Globus pallidus (tissue), 1 donor: ENCODE measurements at regions not wholly inside any gene's neighbourhood (a gene's known extent, or its start where the extent isn't known, plus 50 kb on each side); places are given as distances from the start of the nearest gene placed in this dataset.

Source experiments
- DNase-seq: peaks from one replicate; pipeline ENCODE4 v3.0.0-alpha.2; 2015; ENCODE audit warnings: low spot score

- peak; percentile 43 for DNase-seq
These were observed 222.1 kb downstream of the SOX9 start for GRCh38 chr17:72342627-72343527.

- no peak for DNase-seq
These were observed 223.1 kb downstream of the SOX9 start for GRCh38 chr17:72343911-72344310.

DNA sequence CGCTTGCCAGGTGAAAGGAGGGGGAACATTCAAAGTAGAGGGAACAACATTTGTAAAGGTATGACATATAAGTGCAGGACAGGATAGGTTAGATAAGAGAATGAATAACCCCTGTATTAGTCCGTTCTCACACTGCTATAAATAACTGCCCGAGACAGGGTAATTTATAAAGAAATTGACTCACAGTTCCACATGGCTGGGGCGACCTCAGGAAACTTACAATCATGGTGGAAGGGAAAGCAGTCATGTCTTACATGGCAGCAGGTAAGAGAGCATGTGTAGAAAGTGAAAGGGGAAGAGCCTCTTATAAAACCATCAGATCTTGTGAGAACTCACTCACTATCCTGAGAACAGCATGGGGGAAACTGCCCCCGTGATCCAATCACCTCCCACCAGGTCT, 223.8 kb downstream of the SOX9 start:
- no peak for DNase-seq

- DNase-seq: no peak
These were observed 224.3 kb downstream of the SOX9 start for GRCh38 chr17:72345088-72345487.

GRCh38 chr17:72345536-72345935, 224.7 kb downstream of the SOX9 start:
- DNase-seq: no peak

GRCh38 chr17:72346306-72346705, 225.5 kb downstream of the SOX9 start:
- no peak for DNase-seq

- no peak for DNase-seq
These were observed 228.2 kb downstream of the SOX9 start for GRCh38 chr17:72349011-72349410.

DNA sequence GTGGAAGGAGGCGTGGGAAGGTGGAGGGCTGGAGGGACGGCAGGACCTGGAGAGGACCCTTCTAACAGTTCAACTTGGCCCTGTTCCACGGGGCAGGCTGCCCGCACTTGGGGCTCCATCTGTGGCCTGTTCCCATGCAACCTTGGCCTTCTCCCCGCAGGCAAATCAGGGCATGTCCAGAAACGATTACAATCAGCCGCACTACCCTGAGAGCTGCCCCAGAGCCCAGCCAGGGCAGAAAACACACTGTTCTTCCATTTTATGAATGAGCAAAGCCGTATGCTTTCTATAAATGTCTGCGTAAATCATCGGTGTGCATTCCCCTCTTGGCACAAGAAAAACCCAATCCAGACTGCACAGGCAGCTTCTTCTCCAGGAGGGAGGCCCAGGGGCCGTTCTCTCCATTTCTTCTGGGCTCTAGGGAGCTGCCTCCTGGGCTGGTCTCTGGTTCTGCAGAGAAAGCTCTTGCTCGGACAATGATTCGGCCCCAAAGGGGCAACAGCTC, 228.7 kb downstream of the SOX9 start:
- no peak for DNase-seq

DNA sequence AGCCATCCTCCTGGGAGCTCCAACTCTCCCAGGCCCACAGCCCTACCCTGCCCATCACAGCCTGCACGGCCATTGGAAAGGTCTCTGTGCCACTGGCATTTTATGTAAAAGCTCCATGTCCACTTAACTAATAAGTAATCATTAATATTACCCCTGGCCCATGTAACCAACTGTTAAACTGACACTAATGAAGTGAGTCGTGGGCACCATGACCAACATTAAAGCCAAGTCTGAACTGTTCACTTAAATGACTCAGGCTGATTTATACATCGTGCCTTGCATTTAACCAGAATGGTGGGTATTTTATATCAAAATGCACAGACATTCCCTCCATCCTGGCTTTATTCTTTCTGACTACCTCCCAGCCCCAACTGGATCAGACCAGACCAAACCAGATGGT, 229.3 kb downstream of the SOX9 start:
- DNase-seq: no peak

- no peak for DNase-seq
These were observed 230.5 kb downstream of the SOX9 start for GRCh38 chr17:72351365-72351764.

DNA sequence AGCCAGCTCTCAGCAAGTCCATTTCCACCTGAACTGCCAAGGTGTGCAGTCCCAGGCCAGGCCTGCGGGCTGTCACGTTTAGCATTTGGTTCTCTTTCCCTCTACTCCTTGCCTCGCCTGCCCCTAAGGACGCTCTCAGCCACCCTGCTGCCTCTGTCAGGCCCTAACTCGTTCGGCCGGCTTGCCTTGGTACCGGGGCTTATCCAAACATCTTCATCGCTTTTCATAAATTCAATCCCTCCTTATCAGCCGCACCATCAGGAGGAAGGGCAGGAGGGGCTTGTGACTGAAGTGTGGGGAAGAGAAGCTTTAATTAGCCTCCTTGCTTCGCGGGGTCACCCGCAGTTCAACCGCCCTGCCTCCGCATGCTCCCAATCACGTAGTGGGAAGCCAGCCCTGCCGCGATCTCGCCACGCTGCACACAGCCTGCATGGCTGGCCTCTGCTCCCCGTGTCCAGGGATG, 231.1 kb downstream of the SOX9 start:
- DNase-seq: no peak

DNA sequence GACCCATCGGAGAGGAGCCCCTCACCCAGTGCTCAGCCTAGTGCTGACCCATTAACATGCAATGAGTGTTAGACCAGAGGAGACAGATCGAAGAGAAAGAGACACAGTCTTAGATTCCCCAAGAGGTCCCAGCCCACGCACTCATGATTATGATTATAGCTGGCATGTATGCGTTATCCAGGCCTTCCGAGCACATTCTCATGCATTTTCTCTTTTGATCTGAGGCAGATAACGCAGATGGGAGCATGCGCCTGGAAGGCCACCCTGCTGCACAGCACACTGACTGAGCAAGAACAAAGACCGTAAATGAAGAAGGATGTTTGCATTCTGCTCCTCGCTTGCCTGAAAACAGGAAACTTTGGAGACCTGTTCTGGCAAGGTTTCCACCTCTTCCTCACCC, 232.7 kb downstream of the SOX9 start:
- no peak for DNase-seq

DNA sequence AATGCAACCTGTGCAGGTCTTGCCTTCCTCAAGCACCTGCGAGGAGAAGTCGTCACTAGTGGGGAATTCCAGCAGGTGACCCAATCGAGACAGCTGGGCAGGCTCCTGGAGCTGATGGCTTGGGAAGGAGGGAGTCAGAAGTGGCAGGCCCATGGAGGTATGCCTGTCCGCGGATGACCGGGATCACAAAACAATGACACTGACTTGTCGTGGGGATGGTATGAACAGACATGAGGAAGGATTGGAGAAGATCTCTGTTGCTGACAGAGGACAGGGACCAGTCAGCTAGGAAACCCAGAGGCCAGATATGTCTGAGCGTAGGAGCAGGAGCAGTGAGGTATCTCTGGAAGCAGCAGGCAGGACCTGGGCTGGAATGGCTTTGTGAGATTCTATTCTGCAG, 233.3 kb downstream of the SOX9 start:
- no peak for DNase-seq

DNA sequence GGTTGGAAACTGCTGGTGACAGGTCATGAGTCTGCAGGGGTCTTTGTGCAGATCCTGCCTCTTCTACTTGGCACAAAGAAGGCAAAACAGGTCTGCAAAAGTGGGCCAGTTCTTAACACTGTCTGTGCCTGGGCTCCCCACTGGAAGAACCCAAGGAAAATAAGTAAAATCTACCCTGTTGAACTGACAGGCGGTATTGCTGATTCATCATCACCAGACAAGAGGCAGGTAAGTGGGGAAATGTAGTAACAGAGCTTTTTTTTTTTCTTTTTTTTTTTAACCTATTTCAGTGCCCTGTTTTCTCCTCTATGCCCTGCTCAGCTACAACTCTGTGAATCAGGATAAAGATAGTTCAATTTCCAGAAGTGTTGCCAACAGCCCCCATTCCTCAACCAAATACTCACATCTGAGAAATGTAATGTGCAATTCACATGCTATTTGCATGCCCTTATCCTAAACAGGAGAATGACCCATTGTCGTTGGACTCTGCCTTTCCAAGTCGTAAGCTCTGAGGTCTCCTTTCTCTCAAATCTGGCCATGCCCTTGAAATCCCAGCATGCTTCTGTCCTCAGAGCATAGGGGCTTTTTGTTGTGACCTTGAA, 237.0 kb downstream of the SOX9 start:
- DNase-seq: no peak

- no peak for DNase-seq
These were observed 237.6 kb downstream of the SOX9 start for GRCh38 chr17:72358465-72358864.

- DNase-seq: no peak
These were observed 238.5 kb downstream of the SOX9 start for GRCh38 chr17:72359274-72359673.

DNA sequence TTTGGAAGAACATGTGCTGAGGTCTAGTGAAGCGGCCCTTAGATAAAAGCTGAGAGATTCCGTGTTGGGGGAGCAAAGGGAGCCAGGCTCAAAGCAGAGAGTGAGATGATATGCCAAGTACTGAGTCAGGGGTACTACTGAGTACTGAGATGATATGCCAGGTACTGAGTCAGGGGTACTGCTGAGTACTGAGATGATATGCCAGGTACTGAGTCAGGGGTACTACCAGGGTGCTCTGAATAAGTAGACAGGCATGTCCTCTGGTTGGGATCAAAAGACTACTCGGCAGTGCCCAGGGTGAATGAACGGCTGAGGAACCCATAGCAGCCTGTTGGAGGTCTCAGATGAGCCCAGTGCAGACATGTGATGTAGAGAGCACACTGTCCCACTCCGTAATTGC, 239.0 kb downstream of the SOX9 start:
- DNase-seq: no peak

DNA sequence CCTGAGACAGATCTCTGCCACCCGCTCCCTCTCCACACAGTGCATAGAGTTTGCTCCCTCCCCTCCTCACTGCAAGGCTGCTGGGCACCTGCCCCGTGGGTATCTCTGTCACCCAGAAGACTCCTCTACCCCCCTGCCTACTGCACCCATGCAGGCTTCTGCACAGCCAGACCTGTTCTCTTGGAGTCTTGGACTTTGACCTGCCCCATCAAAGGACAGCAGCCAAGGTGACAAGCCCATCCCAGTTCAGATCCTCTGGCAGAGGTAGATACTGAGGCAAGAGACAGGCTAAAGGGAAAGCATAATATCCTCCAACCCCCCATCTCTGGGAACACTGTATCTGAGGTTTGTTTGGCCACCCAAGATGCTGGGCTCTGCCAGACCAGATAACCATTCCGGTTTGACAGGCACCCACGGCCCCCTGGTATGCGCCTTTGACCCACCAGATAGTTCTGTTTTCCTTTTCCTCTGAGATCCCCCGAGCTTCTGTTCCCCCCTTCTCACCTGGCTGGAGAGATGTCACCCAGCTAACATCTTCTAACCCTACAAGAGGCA, 239.6 kb downstream of the SOX9 start:
- no peak for DNase-seq

DNA sequence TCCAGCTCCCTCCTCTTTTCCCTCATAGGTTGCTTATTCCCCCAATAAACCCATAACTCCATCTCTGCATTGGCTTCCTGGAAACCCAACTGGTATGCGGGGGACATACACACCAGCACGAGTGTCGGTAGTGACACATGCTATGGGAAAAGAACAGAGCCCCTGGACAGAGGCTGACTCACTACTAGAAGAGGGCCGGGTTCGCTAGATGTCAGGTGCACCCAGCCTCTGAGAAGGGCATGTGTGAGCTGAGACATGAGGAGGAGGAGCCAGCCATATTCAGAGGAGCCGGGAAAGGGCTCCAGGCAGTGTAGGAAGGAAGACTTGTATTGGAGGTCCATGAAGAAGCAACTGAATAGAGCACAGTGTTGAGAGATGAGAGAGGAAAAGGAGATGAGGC, 241.1 kb downstream of the SOX9 start:
- DNase-seq: no peak

- DNase-seq: no peak
These were observed 241.7 kb downstream of the SOX9 start for GRCh38 chr17:72362376-72363088.

DNA sequence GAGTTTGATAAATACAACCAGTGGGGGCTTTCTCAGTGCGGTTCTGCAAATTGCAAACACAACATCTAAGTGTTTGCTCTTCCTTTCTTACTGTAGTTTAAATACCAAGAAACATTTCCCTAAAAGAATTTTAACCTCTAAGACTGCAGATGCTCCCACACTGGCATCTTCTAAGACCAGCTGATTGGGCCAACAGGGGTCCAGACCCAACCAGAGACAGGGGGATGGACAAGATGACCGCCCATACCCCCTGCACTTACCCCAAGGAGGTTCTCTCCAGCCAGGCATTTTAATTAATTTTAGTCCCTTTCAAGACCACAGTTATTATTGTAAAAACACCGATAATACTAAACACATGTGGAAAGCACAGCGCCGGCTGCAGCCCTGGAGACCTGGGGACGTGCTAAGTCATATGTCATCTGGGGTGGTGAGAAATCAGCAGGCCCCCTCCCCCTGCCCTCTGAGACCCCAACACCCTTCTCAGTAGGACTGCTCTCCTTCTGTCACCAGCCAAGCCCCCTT, 242.3 kb downstream of the SOX9 start:
- DNase-seq: no peak

DNA sequence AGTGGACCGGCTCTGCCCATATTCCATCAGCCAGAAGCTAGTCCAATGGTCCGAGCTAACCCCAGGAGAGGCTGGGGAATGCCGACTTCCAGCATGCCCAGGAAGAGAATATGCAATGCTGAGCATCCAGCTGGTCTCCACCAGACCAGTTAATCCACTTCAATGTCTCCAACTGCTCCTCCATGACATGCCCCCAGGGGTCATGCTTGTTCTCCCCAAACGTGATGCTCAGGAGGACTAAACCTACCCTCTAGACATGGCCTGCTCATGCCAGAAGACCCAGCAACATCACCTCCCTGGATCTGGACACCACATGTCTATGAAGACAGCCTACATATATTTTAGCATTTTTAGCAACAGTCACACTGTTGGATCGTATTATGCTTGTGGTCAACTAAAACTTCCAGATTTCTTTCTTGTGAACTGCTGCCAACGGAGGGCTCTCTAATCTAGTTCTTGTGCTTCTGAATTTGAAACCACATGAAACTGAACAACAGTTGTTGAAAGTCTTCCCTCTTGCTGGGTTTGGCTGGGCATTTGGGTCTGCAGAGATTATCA, 245.1 kb downstream of the SOX9 start:
- DNase-seq: no peak
